Endothelial cell of umbilical vein (primary cell): ENCODE measurements at regions not wholly inside any gene's neighbourhood (a gene's known extent, or its start where the extent isn't known, plus 50 kb on each side); places are given as distances from the start of the nearest gene placed in this dataset.

Source experiments
- BruUV-seq: library from RNA; stranded (reverse); fragments of 400-500 nt; replicated peaks from 2 replicates; lab custom pipeline; 2021; lab: Mats Ljungman, UMichigan
- CTCF ChIA-PET: fragments of 300-600, 350-600 bp; sonication (Branson Sonifier 250); formaldehyde crosslinking; loops from one replicate; lab custom pipeline; 2021; ENCODE audit warnings: antibody characterized with exemption, inconsistent platforms; lab: Charles Lee
- POLR2A ChIA-PET: fragments of 300-600, 350-600 bp; sonication (Branson Sonifier 250); formaldehyde crosslinking; loops from one replicate; lab custom pipeline; 2021; ENCODE audit warnings: antibody characterized with exemption, inconsistent platforms; lab: Charles Lee
- DNase-seq: peaks from one replicate; pipeline ENCODE4 v3.0.0-alpha.2; 2011; ENCODE audit warnings: low read depth, low spot score
- FAIRE-seq: peaks from 2 replicates; lab custom pipeline; 2011; peaks lifted over from hg19 to GRCh38; lab: Jason Lieb, UNC
- H2AFZ ChIP-seq: 2 replicates; pipeline ENCODE4 v1.6.0; 2012; ENCODE audit warnings: low read depth, low read length, control low read depth, inconsistent platforms
- H3K27ac ChIP-seq: 2 replicates; pipeline ENCODE4 v1.5.1; 2011; ENCODE audit warnings: low read depth, mild to moderate bottlenecking, control low read depth, low read length, moderate library complexity; ENCODE audit not compliant: insufficient read depth
- H3K27me3 ChIP-seq, 2 experiments: 2 replicates each; pipeline versions ENCODE4 v1.6.0 to v1.6.1; 2011; ENCODE audit warnings: low read length in 2 of 2, mixed read lengths in 1 of 2; ENCODE audit not compliant: control insufficient read depth in 2 of 2, insufficient read depth in 2 of 2
- H3K36me3 ChIP-seq, 2 experiments: 2 replicates in 1 of 2; 3 replicates in 1 of 2; pipeline ENCODE4 v1.5.1; 2011; ENCODE audit warnings: low read length in 2 of 2, mild to moderate bottlenecking in 1 of 2, moderate library complexity in 1 of 2; ENCODE audit not compliant: control insufficient read depth in 2 of 2, insufficient read depth in 2 of 2; ENCODE audit errors: extremely low read depth in 1 of 2
- H3K4me1 ChIP-seq: 3 replicates; pipeline ENCODE4 v1.5.1; 2011; ENCODE audit warnings: mild to moderate bottlenecking, low read length; ENCODE audit not compliant: control insufficient read depth, insufficient read depth; ENCODE audit errors: extremely low read depth
- H3K4me2 ChIP-seq: 2 replicates; pipeline ENCODE4 v1.6.1; 2011; ENCODE audit warnings: low read length, control low read depth, mixed read lengths; ENCODE audit not compliant: insufficient read depth
- H3K4me3 ChIP-seq, 3 experiments: fragments of 200-600 bp in 1 of 3; sonication (generic), shearing (Covaris generic) in 1 of 3; replicated peaks in 1 of 3; 2 replicates each; pipeline ENCODE4 v1.5.1; 2011 to 2016; ENCODE audit warnings: control low read depth in 3 of 3, low read length in 3 of 3, mild to moderate bottlenecking in 2 of 3, inconsistent platforms in 1 of 3, low read depth in 1 of 3, moderate library complexity in 1 of 3; ENCODE audit not compliant: insufficient read depth in 1 of 3
- H3K79me2 ChIP-seq: 2 replicates; pipeline ENCODE4 v1.6.0; 2012; ENCODE audit warnings: low read length, inconsistent platforms; ENCODE audit not compliant: control insufficient read depth, insufficient read depth
- H3K9ac ChIP-seq: replicated peaks from 2 replicates; pipeline ENCODE3; 2011; ENCODE audit warnings: low read length, control low read depth; ENCODE audit not compliant: insufficient read depth; ENCODE audit errors: extremely low read depth
- H3K9me1 ChIP-seq: replicated peaks from 3 replicates; pipeline ENCODE4 v1.6.0; 2011; ENCODE audit warnings: mild to moderate bottlenecking, low read length; ENCODE audit not compliant: control insufficient read depth, insufficient read depth; ENCODE audit errors: extremely low read depth
- H3K9me3 ChIP-seq: replicated peaks from 2 replicates; pipeline ENCODE4 v1.5.1; 2012; ENCODE audit warnings: low read length, inconsistent platforms; ENCODE audit not compliant: control insufficient read depth, insufficient read depth
- H4K20me1 ChIP-seq: replicated peaks from 2 replicates; pipeline ENCODE3; 2011; ENCODE audit warnings: mild to moderate bottlenecking, low read length; ENCODE audit not compliant: control insufficient read depth, insufficient read depth; ENCODE audit errors: extremely low read depth
- CTCF ChIP-seq, 2 donors: IDR thresholded peaks; 1 replicate in 1 of 2; 2 replicates in 1 of 2; pipeline ENCODE4 v1.5.1; 2011; ENCODE audit warnings: low read length in 2 of 2, mild to moderate bottlenecking in 2 of 2, moderate library complexity in 2 of 2, control low read depth in 1 of 2, inconsistent platforms in 1 of 2, low read depth in 1 of 2; ENCODE audit not compliant: insufficient read depth in 1 of 2; ENCODE audit errors: extremely low read depth in 1 of 2
- EZH2 ChIP-seq: IDR thresholded peaks from 2 replicates; pipeline ENCODE4 v1.6.1; 2012; ENCODE audit warnings: borderline replicate concordance, low read depth, mild to moderate bottlenecking, moderate library complexity, low read length, inconsistent platforms; ENCODE audit not compliant: severe bottlenecking
- FOS ChIP-seq: IDR thresholded peaks from 2 replicates; pipeline ENCODE4 v1.6.1; 2011; ENCODE audit warnings: mild to moderate bottlenecking, low read length, moderate library complexity, borderline replicate concordance; ENCODE audit not compliant: insufficient read depth
- GATA2 ChIP-seq: IDR thresholded peaks from 2 replicates; pipeline ENCODE4 v1.7.0; 2011; ENCODE audit warnings: low read depth, mild to moderate bottlenecking, moderate library complexity, mixed read lengths, low read length; ENCODE audit not compliant: insufficient read length, insufficient read depth
- JUN ChIP-seq: IDR thresholded peaks from 2 replicates; pipeline ENCODE4 v1.6.1; 2011; ENCODE audit warnings: borderline replicate concordance, low read depth; ENCODE audit not compliant: insufficient read length, insufficient read depth
- MAX ChIP-seq: IDR thresholded peaks from 2 replicates; pipeline ENCODE4 v1.6.1; 2011; ENCODE audit not compliant: insufficient read depth, insufficient read length
- MYC ChIP-seq: IDR thresholded peaks from one replicate; pipeline ENCODE4 v1.6.1; 2011; ENCODE audit warnings: mild to moderate bottlenecking, low read depth, low read length
- POLR2A ChIP-seq: IDR thresholded peaks from 2 replicates; pipeline ENCODE4 v1.6.1; 2012; ENCODE audit warnings: low read depth, mild to moderate bottlenecking, control low read depth, low read length
- POLR2AphosphoS5 ChIP-seq: IDR thresholded peaks from 2 replicates; pipeline ENCODE4 v1.6.1; 2012; ENCODE audit warnings: low read depth, mild to moderate bottlenecking, control low read depth, low read length, moderate library complexity; ENCODE audit not compliant: insufficient read depth
- dilution Hi-C: fragments of 300-500 bp; cut with MboI; formaldehyde crosslinking; loops from one replicate; pipeline ENCODE4 v1.15.0; 2019; ENCODE audit warnings: low sequenced_read_pairs; ENCODE audit not compliant: extremely low pct_ligation_motif_present
- intact Hi-C: fragments of 100-400 bp; cut with micrococcal nuclease; formaldehyde crosslinking; loops from one replicate; pipeline ENCODE4 v1.10.0; 2022

- H3K4me1 ChIP-seq = no peaks in the 10 kb centered on the region
- intact Hi-C loops = no loop called here
- TF ChIP-seq MAX (no peak), CTCF (IDR thresholded peaks at IDR 0.05; ENCODE audit: extremely low read depth in 1 of 2, insufficient read depth in 1 of 2, low read depth in 1 of 2, low read length in 2 of 2) (no peak), POLR2AphosphoS5 (no peak), FOS (no peak), GATA2 (no peak), POLR2A (no peak), EZH2 (no peak), JUN (no peak), MYC (no peak)
- H3K9ac ChIP-seq = no peak overlapping the region
- H2AFZ ChIP-seq = no peak overlapping the region
- H3K36me3 ChIP-seq = no peaks in the 10 kb centered on the region
- H3K9me1 ChIP-seq = no peaks in the 10 kb centered on the region
- BruUV-seq = no TSS peak
- H3K9me3 ChIP-seq = no peaks in the 10 kb centered on the region
- dilution Hi-C loops = no loop called here
- ChIA-PET CTCF (no interaction called here), POLR2A (no interaction called here)
- no peaks in the 10 kb centered on the region for H4K20me1 ChIP-seq
- H3K27ac ChIP-seq = no peak overlapping the region
- DNase-seq (no peak), FAIRE-seq (no peak)
- H3K27me3 ChIP-seq = no peaks in the 10 kb centered on the region
- no peak overlapping the region for H3K4me2 ChIP-seq
- H3K4me3 ChIP-seq = no peak overlapping the region
- no peaks in the 10 kb centered on the region for H3K79me2 ChIP-seq
Observed at GRCh38 chrX:78387364-78387763, 60.0 kb upstream of the CYSLTR1 start.
